GM06990 (cell line): ENCODE measurements at regions not wholly inside any gene's neighbourhood (a gene's known extent, or its start where the extent isn't known, plus 50 kb on each side); places are given as distances from the start of the nearest gene placed in this dataset.

Experiments
- DNase-seq: peaks from one replicate; pipeline ENCODE4 v3.0.0-alpha.2; 2011; ENCODE audit not compliant: insufficient read length; ENCODE audit errors: extremely low read depth
- H3K27me3 ChIP-seq: replicated peaks from 2 replicates; pipeline ENCODE4 v1.6.0; 2011; ENCODE audit warnings: low read length; ENCODE audit not compliant: control insufficient read depth, insufficient read depth
- H3K36me3 ChIP-seq: 2 replicates; pipeline ENCODE4 v1.5.1; 2011; ENCODE audit warnings: low read length; ENCODE audit not compliant: control insufficient read depth, insufficient read depth
- H3K4me3 ChIP-seq: replicated peaks from 2 replicates; pipeline ENCODE4 v1.5.1; 2011; ENCODE audit warnings: low read depth, mild to moderate bottlenecking, control low read depth, low read length
- TF ChIP-seq, protein P1 (sequence below): IDR thresholded peaks from 2 replicates; pipeline ENCODE4 v1.5.1; 2011; ENCODE audit warnings: low read length, control low read depth, mild to moderate bottlenecking, inconsistent platforms; ENCODE audit not compliant: insufficient read depth, poor library complexity, severe bottlenecking

DNA sequence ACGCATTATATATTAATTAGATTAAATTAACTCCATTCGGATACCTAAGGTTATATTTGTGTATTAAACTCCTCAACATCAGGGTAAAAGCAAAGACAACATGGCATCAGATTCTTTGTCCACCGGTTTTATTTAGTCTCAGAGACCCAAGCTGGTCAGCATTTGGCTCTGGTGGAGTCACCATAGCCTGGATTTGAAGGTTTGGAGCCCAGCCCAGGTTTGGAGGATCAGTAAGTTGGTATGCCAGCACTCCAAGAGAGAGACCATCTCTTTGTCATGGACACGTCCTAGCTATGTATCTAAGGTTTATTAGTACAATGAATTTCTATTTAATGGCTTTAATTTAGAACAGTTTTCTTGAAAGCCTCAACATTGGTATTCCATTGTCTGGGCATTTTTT, 328.4 kb upstream of the RBFOX1 start:
- Histone ChIP-seq H3K27me3 (no peaks in the 10 kb centered on the region), H3K4me3 (no peak overlapping the region), H3K36me3 (no peaks in the 10 kb centered on the region)
- DNase-seq = no peak
- TF ChIP-seq, protein P1, sequence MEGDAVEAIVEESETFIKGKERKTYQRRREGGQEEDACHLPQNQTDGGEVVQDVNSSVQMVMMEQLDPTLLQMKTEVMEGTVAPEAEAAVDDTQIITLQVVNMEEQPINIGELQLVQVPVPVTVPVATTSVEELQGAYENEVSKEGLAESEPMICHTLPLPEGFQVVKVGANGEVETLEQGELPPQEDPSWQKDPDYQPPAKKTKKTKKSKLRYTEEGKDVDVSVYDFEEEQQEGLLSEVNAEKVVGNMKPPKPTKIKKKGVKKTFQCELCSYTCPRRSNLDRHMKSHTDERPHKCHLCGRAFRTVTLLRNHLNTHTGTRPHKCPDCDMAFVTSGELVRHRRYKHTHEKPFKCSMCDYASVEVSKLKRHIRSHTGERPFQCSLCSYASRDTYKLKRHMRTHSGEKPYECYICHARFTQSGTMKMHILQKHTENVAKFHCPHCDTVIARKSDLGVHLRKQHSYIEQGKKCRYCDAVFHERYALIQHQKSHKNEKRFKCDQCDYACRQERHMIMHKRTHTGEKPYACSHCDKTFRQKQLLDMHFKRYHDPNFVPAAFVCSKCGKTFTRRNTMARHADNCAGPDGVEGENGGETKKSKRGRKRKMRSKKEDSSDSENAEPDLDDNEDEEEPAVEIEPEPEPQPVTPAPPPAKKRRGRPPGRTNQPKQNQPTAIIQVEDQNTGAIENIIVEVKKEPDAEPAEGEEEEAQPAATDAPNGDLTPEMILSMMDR = no peak

DNA sequence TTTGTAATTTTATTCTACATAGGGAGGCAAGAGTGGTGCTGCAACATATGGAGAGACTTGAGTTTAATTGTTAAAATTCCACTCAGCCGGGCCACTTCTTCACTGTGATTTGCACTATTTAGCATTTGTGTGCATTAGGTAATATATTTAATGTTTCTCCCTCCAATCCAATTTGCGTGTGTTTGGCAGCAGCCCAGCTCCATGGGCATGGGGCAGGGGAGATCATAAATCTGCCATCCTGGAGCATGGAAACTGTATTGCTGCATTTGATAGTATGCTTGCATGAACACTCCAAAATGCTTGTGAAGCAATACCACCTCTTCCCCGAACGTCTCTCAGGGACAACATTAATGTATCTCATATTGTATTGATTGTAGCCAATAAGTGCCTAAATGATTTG, 339.1 kb upstream of the RBFOX1 start:
- DNase-seq = no peak
- TF ChIP-seq, protein P1 = no peak
- Histone ChIP-seq H3K4me3 (no peak overlapping the region), H3K27me3 (no peaks in the 10 kb centered on the region), H3K36me3 (no peaks in the 10 kb centered on the region)

DNA sequence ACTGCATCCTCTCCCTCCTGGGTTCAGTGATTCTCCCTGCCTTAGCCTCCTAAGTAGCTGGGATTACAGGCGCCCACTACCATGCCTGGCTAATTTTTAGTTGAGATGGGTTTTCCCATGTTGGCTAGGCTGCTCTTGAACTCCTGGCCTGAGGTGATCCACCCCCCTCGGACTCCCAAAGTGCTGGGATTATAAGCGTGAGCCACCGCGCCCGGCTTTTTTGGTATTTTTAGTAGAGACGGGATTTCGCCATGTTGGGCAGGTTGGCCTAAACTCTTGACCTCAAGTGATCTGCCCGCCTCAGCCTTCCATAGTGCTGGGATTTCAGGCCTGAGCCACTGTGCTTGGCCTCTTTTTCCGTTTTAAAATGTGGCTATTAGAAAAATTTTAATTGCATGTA, 343.8 kb upstream of the RBFOX1 start:
- no peaks in the 10 kb centered on the region for H3K27me3 ChIP-seq
- no peak for DNase-seq
- H3K36me3 ChIP-seq = no peaks in the 10 kb centered on the region
- no peak overlapping the region for H3K4me3 ChIP-seq
- TF ChIP-seq, protein P1 = no peak

DNA sequence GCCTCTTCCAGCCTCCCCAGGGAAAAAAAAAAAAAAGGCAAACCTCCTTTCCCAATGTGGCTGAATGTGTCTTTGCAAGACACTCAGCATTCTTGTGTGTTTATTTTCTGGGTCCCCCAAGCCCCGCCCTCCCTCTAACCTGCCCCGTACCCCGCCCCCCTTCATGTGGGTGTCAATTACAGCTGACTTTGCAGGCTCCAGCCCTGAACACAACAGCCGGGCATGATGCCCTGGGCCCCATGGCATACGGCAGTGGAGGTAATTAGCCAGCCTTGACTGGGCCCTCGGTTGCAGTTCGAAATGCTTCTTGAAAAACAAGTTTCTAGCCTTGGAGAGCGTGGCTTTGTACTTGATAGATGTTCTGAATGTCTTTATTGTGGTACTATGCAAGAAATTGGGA, 354.7 kb upstream of the RBFOX1 start:
- Histone ChIP-seq H3K27me3 (no peaks in the 10 kb centered on the region), H3K4me3 (no peak overlapping the region), H3K36me3 (no peaks in the 10 kb centered on the region)
- TF ChIP-seq, protein P1 = no peak
- DNase-seq = no peak

DNA sequence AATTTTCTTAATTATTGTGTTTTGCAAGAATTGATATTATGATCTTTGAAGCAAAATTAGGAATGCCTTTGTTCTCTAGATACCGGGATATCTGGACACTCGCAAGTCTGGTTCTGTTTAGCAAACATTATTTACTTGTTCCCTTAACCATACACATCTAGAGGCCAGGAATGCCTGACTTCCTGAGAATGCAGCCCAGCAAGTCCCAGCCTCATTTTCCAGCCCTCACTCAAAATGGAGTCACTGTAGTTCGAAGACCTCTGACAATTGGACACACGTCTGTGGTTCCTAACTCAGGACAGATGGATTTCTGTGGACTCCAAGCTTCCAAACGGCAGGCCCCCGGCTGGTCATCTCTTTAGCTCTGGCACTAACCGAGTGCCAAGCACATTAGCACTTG, 355.4 kb upstream of the RBFOX1 start:
- DNase-seq = no peak

DNA sequence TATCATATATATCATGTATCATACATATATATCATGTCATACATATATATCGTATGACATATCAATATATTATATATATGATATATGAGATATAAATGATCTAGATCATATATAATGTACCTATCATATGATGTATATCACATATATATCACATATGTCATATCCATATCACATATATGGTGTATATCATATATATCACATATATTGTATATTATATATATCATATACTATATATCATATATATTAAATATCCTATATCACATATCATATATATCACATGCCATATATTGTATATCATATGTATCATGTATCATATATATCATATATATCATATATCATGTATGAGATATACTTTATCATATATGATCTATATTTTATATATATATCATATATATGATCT, 355.9 kb upstream of the RBFOX1 start:
- TF ChIP-seq, protein P1 = no peak
- no peak for DNase-seq
- Histone ChIP-seq H3K4me3 (no peak overlapping the region), H3K36me3 (no peaks in the 10 kb centered on the region), H3K27me3 (no peaks in the 10 kb centered on the region)

More for the DNA sequence above, 355.4 kb upstream of the RBFOX1 start:
- TF ChIP-seq, protein P1 = no peak
- Histone ChIP-seq H3K4me3 (no peak overlapping the region), H3K27me3 (no peaks in the 10 kb centered on the region), H3K36me3 (no peaks in the 10 kb centered on the region)
